Prostate gland (tissue), 2 donors: ENCODE measurements at regions not wholly inside any gene's neighbourhood (a gene's known extent, or its start where the extent isn't known, plus 50 kb on each side); places are given as distances from the start of the nearest gene placed in this dataset.

Source experiments
- DNase-seq: peaks from one replicate; pipeline ENCODE4 v3.0.0-alpha.2; 2019; ENCODE audit warnings: low spot score
- H3K27ac ChIP-seq, 2 donors: fragments of 200-600 bp; sonication (generic); 2 replicates each; pipeline ENCODE4 v1.5.1; 2017 to 2019
- H3K27me3 ChIP-seq: fragments of 200-600 bp; sonication (generic); replicated peaks from 2 replicates; pipeline ENCODE4 v1.5.1; 2019; ENCODE audit not compliant: insufficient read depth
- H3K36me3 ChIP-seq, 2 donors: fragments of 200-600 bp; sonication (generic); 1 replicate in 1 of 2; 2 replicates in 1 of 2; pipeline versions ENCODE4 v1.5.1 to v1.8.1; 2017 to 2019
- H3K4me1 ChIP-seq: fragments of 200-600 bp; sonication (generic); replicated peaks from 2 replicates; pipeline ENCODE4 v1.5.1; 2019
- H3K4me3 ChIP-seq, 2 donors: fragments of 200-600 bp; sonication (generic); 2 replicates each; pipeline ENCODE4 v1.5.1; 2017 to 2019
- H3K9me3 ChIP-seq: fragments of 200-600 bp; sonication (generic); 2 replicates; pipeline ENCODE4 v1.5.1; 2017
- POLR2A ChIP-seq: fragments of 450-650 bp; IDR thresholded peaks from one replicate; pipeline ENCODE4 v1.6.1; 2016; ENCODE audit warnings: antibody characterized with exemption, mild to moderate bottlenecking
- POLR2AphosphoS5 ChIP-seq: sonication (generic); formaldehyde crosslinking; IDR thresholded peaks from one replicate; pipeline ENCODE4 v1.6.1; 2017; ENCODE audit warnings: antibody characterized with exemption
- WGBS: methylation state at CpG from one replicate; pipeline ENCODE4 v1.1.5; 2018; 5-methylcytosine and 5-hydroxymethylcytosine counted together
- intact Hi-C: fragments of 100-400 bp; cut with DNase I; formaldehyde crosslinking; loops from one replicate; pipeline ENCODE4 v1.14.2; 2022
- TF ChIP-seq, protein P1 (sequence below), 4 experiments: fragments of 200-600 bp in 2 of 4; fragments of 450-650 bp in 2 of 4; sonication (generic) in 2 of 4; IDR thresholded peaks; 1 replicate in 3 of 4; 2 replicates in 1 of 4; pipeline ENCODE4 v1.5.1; 2016 to 2019; ENCODE audit warnings: antibody characterized with exemption in 4 of 4, mild to moderate bottlenecking in 2 of 4, moderate library complexity in 2 of 4

DNA sequence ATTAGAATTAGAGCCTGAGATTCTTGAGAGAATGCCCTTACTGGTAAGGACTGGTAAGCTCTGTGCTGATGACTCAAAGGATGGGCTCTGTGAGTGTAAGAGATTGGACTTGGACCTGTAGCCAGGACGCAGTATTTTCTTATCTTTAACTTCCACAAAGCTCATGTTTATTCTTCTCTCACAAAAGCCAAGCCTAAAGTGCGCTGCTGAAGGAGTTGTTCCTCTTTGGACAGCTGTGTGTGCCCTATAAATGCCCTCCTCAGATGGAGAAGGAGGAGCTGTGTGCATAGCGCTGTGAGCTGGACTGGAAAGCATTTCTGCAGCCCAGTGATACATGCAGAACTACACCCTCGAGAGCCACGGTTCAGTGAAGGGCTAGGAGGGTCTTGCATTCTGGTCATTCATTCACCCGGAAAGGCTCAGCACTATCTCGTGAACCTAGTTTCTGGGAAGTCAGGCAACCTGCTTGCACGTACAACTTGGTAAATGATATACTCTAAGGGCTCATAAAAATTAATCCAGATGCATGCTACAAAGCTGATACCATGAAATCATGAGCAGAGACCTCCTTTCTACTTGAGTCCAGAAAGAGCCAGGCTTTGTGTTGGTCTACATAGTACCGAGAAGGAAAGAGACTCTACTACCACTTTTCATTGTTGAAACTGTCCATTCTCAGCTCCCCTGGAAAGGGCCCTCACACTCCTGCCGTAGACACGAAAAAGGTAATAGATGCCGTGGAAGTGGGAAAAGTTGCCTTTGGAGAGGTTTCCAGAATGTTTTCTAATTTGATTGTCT is 103.0 kb upstream of the TBL1XR1 start:
- Histone ChIP-seq H3K27ac (peak overlapping the region; percentile 52 to 63), H3K27me3 (no peaks in the 10 kb centered on the region), H3K36me3 (no peaks in the 10 kb centered on the region), H3K4me1 (peaks cover 4% of the 10 kb centered on the region), H3K9me3 (no peaks in the 10 kb centered on the region), H3K4me3 (no peak overlapping the region)
- WGBS = 35% methylated on average over 12 of the region's 12 CpGs
- intact Hi-C loops = no loop called here
- peak; percentile 81 for DNase-seq
- TF ChIP-seq POLR2A (no peak), POLR2AphosphoS5 (peak; percentile 91)

- Histone ChIP-seq H3K4me3 (no peak overlapping the region), H3K4me1 (peaks cover 4% of the 10 kb centered on the region), H3K9me3 (no peaks in the 10 kb centered on the region), H3K27ac (peak overlapping the region in 1 of 2 donors; percentile 63), H3K27me3 (no peaks in the 10 kb centered on the region), H3K36me3 (no peaks in the 10 kb centered on the region)
- TF ChIP-seq POLR2AphosphoS5 (no peak), POLR2A (no peak)
- TF ChIP-seq, protein P1, sequence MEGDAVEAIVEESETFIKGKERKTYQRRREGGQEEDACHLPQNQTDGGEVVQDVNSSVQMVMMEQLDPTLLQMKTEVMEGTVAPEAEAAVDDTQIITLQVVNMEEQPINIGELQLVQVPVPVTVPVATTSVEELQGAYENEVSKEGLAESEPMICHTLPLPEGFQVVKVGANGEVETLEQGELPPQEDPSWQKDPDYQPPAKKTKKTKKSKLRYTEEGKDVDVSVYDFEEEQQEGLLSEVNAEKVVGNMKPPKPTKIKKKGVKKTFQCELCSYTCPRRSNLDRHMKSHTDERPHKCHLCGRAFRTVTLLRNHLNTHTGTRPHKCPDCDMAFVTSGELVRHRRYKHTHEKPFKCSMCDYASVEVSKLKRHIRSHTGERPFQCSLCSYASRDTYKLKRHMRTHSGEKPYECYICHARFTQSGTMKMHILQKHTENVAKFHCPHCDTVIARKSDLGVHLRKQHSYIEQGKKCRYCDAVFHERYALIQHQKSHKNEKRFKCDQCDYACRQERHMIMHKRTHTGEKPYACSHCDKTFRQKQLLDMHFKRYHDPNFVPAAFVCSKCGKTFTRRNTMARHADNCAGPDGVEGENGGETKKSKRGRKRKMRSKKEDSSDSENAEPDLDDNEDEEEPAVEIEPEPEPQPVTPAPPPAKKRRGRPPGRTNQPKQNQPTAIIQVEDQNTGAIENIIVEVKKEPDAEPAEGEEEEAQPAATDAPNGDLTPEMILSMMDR (IDR thresholded peaks at IDR 0.05) = no peak
- intact Hi-C loops = no loop called here
- whole genome bisulfite sequencing = 81% methylated on average over 2 of the region's 2 CpGs
- DNase-seq = no peak
Observed at GRCh38 chr3:177300842-177301241, 103.6 kb upstream of the TBL1XR1 start.

DNA sequence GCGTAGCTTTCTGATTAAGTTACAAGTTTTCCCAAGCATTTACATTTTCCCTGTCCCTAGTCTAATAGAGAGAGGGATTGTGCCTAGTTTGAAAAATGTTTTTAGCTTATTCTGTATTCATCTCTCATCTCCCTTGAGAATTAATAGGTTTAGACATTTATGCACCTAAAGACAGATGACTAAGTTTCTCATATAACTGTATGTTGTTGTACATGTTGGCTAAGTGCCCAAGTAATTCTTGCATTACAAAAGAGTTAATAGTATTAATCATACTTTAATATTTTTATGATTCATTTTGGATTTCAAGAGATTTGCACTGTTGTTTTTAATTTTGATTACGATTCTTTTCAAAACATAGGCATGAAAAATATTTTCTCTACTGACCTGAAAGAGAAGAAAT is 109.0 kb upstream of the TBL1XR1 start:
- H3K36me3 ChIP-seq = no peaks in the 10 kb centered on the region
- no peaks in the 10 kb centered on the region for H3K9me3 ChIP-seq
- no peak overlapping the region for H3K27ac ChIP-seq
- intact Hi-C loops = no loop called here
- H3K4me3 ChIP-seq = no peak overlapping the region
- TF ChIP-seq, protein P1 (IDR thresholded peaks at IDR 0.05) = no peak
- TF ChIP-seq POLR2A (no peak), POLR2AphosphoS5 (no peak)
- H3K27me3 ChIP-seq = no peaks in the 10 kb centered on the region
- no peak for DNase-seq
- WGBS = 90% methylated on average over 2 of the region's 2 CpGs
- H3K4me1 ChIP-seq = no peaks in the 10 kb centered on the region

- H3K9me3 ChIP-seq = no peaks in the 10 kb centered on the region
- no peaks in the 10 kb centered on the region for H3K36me3 ChIP-seq
- intact Hi-C loops = no loop called here
- DNase-seq = no peak
- H3K4me1 ChIP-seq = no peaks in the 10 kb centered on the region
- H3K4me3 ChIP-seq = no peak overlapping the region
- H3K27me3 ChIP-seq = no peaks in the 10 kb centered on the region
- peak; percentile 11 for TF ChIP-seq POLR2AphosphoS5
- TF ChIP-seq, protein P1 (IDR thresholded peaks at IDR 0.05) = no peak
- no peak overlapping the region for H3K27ac ChIP-seq
- WGBS = 81% methylated on average over 4 of the region's 4 CpGs
Observed at GRCh38 chr3:177307391-177307790, 110.1 kb upstream of the TBL1XR1 start.

GRCh38 chr3:177307826-177308225 is 110.5 kb upstream of the TBL1XR1 start:
- no peak overlapping the region for H3K4me3 ChIP-seq
- intact Hi-C loops = no loop called here
- DNase-seq = no peak
- TF ChIP-seq POLR2A = no peak
- TF ChIP-seq, protein P1 (IDR thresholded peaks at IDR 0.05) = no peak
- TF ChIP-seq POLR2AphosphoS5 = no peak
- no peaks in the 10 kb centered on the region for H3K9me3 ChIP-seq
- 76% methylated on average over 5 of the region's 5 CpGs for WGBS
- no peak overlapping the region for H3K27ac ChIP-seq
- H3K4me1 ChIP-seq = no peaks in the 10 kb centered on the region
- no peaks in the 10 kb centered on the region for H3K36me3 ChIP-seq
- no peaks in the 10 kb centered on the region for H3K27me3 ChIP-seq
